ENCODE measurements at regions not wholly inside any gene's neighbourhood (a gene's known extent, or its start where the extent isn't known, plus 50 kb on each side); places are given as distances from the start of the nearest gene placed in this dataset.

GRCh38 chr7:18157233-18157632 is 129.6 kb upstream of the PRPS1L1 start:
- no peak for TF ChIP-seq CTCF (IDR thresholded peaks at IDR 0.05; ENCODE audit: insufficient read depth, low read length, missing control alignments)
- H3K4me3 ChIP-seq (ENCODE audit: low read depth, low read length), result no peak overlapping the region
- POLR2A ChIA-PET, result no interaction called here
- no peak for DNase-seq (ENCODE audit: low read depth, low spot score)
- CTCF ChIA-PET, result no interaction called here

GRCh38 chr7:18162657-18163056 is 135.0 kb upstream of the PRPS1L1 start:
- CTCF ChIA-PET, result interaction anchor here (1.4 kb wide), 1 partner anchor 392 kb away, joined by 4 read pairs; no protein-coding TSS in a partner anchor
- POLR2A ChIA-PET, result no interaction called here
- no peak for TF ChIP-seq CTCF (IDR thresholded peaks at IDR 0.05; ENCODE audit: insufficient read depth, low read length, missing control alignments)

GRCh38 chr7:18163091-18163490 is 135.4 kb upstream of the PRPS1L1 start:
- CTCF ChIA-PET, result no interaction called here
- POLR2A ChIA-PET, result no interaction called here

More at GRCh38 chr7:18162657-18163056, 135.0 kb upstream of the PRPS1L1 start:
- H3K4me3 ChIP-seq (ENCODE audit: low read depth, low read length), result no peak overlapping the region
- DNase-seq (ENCODE audit: low read depth, low spot score), result no peak

GRCh38 chr7:18165166-18165565 is 137.5 kb upstream of the PRPS1L1 start:
- CTCF ChIA-PET, result interaction anchor here (1.4 kb wide), 1 partner anchor 11 kb away, joined by 3 read pairs; no protein-coding TSS in a partner anchor
- no peak for DNase-seq (ENCODE audit: low read depth, low spot score)
- no peak for TF ChIP-seq CTCF (IDR thresholded peaks at IDR 0.05; ENCODE audit: insufficient read depth, low read length, missing control alignments)
- POLR2A ChIA-PET, result no interaction called here
- no peak overlapping the region for H3K4me3 ChIP-seq (ENCODE audit: low read depth, low read length)

More at GRCh38 chr7:18163091-18163490, 135.4 kb upstream of the PRPS1L1 start:
- no peak for DNase-seq (ENCODE audit: low read depth, low spot score)
- no peak overlapping the region for H3K4me3 ChIP-seq (ENCODE audit: low read depth, low read length)
- no peak for TF ChIP-seq CTCF (IDR thresholded peaks at IDR 0.05; ENCODE audit: insufficient read depth, low read length, missing control alignments)

- no peak overlapping the region for H3K4me3 ChIP-seq (ENCODE audit: low read depth, low read length)
- CTCF ChIA-PET, result interaction anchor here (1.4 kb wide), 1 partner anchor 12 kb away, joined by 3 read pairs; no protein-coding TSS in a partner anchor
- no peak for TF ChIP-seq CTCF (IDR thresholded peaks at IDR 0.05; ENCODE audit: insufficient read depth, low read length, missing control alignments)
- no peak for DNase-seq (ENCODE audit: low read depth, low spot score)
- POLR2A ChIA-PET, result no interaction called here
These were observed 138.4 kb upstream of the PRPS1L1 start for GRCh38 chr7:18166002-18166401.

- TF ChIP-seq CTCF (IDR thresholded peaks at IDR 0.05; ENCODE audit: insufficient read depth, low read length, missing control alignments), result no peak
- ChIA-PET POLR2A (no interaction called here), CTCF (no interaction called here)
- DNase-seq (ENCODE audit: low read depth, low spot score), result no peak
- H3K4me3 ChIP-seq (ENCODE audit: low read depth, low read length), result no peak overlapping the region
These were observed 140.2 kb upstream of the PRPS1L1 start for GRCh38 chr7:18167815-18168214.

All from AG04449 (cell line).